ENCODE measurements at regions not wholly inside any gene's neighbourhood (a gene's known extent, or its start where the extent isn't known, plus 50 kb on each side); places are given as distances from the start of the nearest gene placed in this dataset.
"Not testable (repeated sequence)": the region's sequence is repeated elsewhere in the genome, so short reads cannot be mapped to it uniquely, and the experiment has no call there.

GRCh38 chr10:27319752-27320431, 79.3 kb upstream of the ACBD5 start:
- peak; percentile 49 for DNase-seq
- H3K9me3 ChIP-seq (replicated peaks): no peaks in the 10 kb centered on the region
- peaks cover 31% of the 10 kb centered on the region for H3K27me3 ChIP-seq (ENCODE audit: low read depth)
- intact Hi-C loops (cut with micrococcal nuclease): no loop called here
- TF ChIP-seq, protein P1, sequence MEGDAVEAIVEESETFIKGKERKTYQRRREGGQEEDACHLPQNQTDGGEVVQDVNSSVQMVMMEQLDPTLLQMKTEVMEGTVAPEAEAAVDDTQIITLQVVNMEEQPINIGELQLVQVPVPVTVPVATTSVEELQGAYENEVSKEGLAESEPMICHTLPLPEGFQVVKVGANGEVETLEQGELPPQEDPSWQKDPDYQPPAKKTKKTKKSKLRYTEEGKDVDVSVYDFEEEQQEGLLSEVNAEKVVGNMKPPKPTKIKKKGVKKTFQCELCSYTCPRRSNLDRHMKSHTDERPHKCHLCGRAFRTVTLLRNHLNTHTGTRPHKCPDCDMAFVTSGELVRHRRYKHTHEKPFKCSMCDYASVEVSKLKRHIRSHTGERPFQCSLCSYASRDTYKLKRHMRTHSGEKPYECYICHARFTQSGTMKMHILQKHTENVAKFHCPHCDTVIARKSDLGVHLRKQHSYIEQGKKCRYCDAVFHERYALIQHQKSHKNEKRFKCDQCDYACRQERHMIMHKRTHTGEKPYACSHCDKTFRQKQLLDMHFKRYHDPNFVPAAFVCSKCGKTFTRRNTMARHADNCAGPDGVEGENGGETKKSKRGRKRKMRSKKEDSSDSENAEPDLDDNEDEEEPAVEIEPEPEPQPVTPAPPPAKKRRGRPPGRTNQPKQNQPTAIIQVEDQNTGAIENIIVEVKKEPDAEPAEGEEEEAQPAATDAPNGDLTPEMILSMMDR (IDR thresholded peaks at IDR 0.05; ENCODE audit: borderline replicate concordance): no peak
- H3K27ac ChIP-seq (replicated peaks): peak overlapping the region; percentile 72
- peaks cover 14% of the 10 kb centered on the region for H3K4me1 ChIP-seq
- H3K4me3 ChIP-seq: peak overlapping the region; percentile 63
- H3K36me3 ChIP-seq: no peaks in the 10 kb centered on the region

- H3K4me1 ChIP-seq: peaks cover 14% of the 10 kb centered on the region
- H3K9me3 ChIP-seq (replicated peaks); H3K36me3 ChIP-seq; intact Hi-C loops (cut with micrococcal nuclease); DNase-seq: not testable (repeated sequence)
- H3K27me3 ChIP-seq (ENCODE audit: low read depth): peaks cover 31% of the 10 kb centered on the region
- H3K4me3 ChIP-seq: peak overlapping the region; percentile 63
- peak overlapping the region; percentile 72 for H3K27ac ChIP-seq (replicated peaks)
Observed at GRCh38 chr10:27319139-27319538, 78.5 kb upstream of the ACBD5 start.

DNA sequence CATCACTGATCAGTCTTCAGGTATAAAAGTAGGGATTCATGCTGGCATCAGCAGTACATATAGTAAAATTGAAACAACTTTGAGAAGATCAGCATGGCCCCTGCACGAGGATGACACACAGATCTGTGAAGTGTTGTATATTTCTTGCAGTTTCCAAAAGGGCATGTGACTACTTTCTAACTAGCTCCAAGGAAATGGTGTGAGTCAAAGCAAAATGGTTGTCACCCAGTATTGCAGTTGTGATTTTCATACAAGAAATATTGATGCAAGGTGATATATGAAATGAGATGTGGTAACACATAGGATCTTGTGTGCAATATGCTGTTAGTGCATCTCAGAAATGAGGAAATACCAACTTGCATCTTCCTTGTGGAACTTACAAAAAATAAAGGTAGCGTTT, 74.5 kb upstream of the ACBD5 start:
- H3K36me3 ChIP-seq; H3K27ac ChIP-seq (replicated peaks); DNase-seq; H3K4me3 ChIP-seq; H3K4me1 ChIP-seq; H3K9me3 ChIP-seq (replicated peaks); intact Hi-C loops (cut with micrococcal nuclease): not testable (repeated sequence)
- peaks cover 29% of the 10 kb centered on the region for H3K27me3 ChIP-seq (ENCODE audit: low read depth)

GRCh38 chr10:27313586-27313985, 73.0 kb upstream of the ACBD5 start:
- not testable (repeated sequence) for H3K36me3 ChIP-seq

DNA sequence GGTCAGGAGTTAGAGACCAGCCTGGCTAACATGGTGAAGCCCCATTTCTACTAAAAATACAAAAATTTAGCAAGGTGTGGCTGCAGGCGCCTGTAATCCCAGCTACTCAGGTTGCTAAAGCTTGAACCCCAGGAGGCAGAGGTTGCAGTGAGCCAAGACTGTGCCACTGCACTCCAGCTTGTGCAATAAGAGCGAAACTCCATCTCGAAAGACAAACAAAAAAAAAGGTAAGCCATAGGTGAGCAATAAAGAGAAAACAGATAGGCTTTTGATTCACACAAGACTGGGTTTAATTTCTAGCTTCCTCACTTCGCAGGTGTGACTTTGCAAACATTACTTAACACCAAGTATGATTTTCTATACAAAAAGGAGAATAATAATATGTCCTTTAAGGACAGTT, 72.3 kb upstream of the ACBD5 start:
- no peak for DNase-seq
- TF ChIP-seq, protein P1 (IDR thresholded peaks at IDR 0.05; ENCODE audit: borderline replicate concordance): no peak
- no peaks in the 10 kb centered on the region for H3K36me3 ChIP-seq
- H3K27ac ChIP-seq (replicated peaks): no peak overlapping the region
- no peaks in the 10 kb centered on the region for H3K9me3 ChIP-seq (replicated peaks)
- no peak overlapping the region for H3K4me3 ChIP-seq
- H3K27me3 ChIP-seq (ENCODE audit: low read depth): peaks cover 7% of the 10 kb centered on the region
- H3K4me1 ChIP-seq: no peaks in the 10 kb centered on the region
- intact Hi-C loops (cut with micrococcal nuclease): no loop called here

More at GRCh38 chr10:27313586-27313985, 73.0 kb upstream of the ACBD5 start:
- H3K4me3 ChIP-seq; H3K4me1 ChIP-seq; H3K9me3 ChIP-seq (replicated peaks); DNase-seq; intact Hi-C loops (cut with micrococcal nuclease); H3K27ac ChIP-seq (replicated peaks): not testable (repeated sequence)
- H3K27me3 ChIP-seq (ENCODE audit: low read depth): peaks cover 14% of the 10 kb centered on the region

DNA sequence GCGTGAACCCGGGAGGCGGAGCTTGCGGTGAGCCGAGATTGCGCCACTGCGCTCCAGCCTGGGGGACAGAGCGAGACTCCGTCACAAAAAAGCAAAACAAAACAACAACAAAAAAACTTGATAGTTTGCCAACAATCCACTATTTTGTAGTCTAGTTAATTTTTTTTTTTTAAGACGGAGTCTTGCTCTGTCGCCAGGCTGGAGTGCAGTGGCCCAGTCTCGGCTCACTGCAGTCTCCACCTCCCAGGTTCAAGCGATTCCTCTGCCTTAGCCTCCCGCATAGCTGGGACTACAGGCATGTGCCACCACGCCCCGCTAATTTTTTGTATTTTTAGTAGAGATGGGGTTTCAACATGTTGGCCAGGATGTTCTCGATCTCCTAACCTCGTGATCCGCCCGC, 71.2 kb upstream of the ACBD5 start:
- H3K27ac ChIP-seq (replicated peaks); DNase-seq; H3K36me3 ChIP-seq; H3K4me1 ChIP-seq; H3K27me3 ChIP-seq (ENCODE audit: low read depth); intact Hi-C loops (cut with micrococcal nuclease); H3K9me3 ChIP-seq (replicated peaks); H3K4me3 ChIP-seq: not testable (repeated sequence)

- H3K36me3 ChIP-seq; intact Hi-C loops (cut with micrococcal nuclease); H3K4me3 ChIP-seq; H3K27ac ChIP-seq (replicated peaks); H3K4me1 ChIP-seq; H3K27me3 ChIP-seq (ENCODE audit: low read depth); DNase-seq; H3K9me3 ChIP-seq (replicated peaks): not testable (repeated sequence)
Observed at GRCh38 chr10:27298522-27298850, 57.9 kb upstream of the ACBD5 start.

DNA sequence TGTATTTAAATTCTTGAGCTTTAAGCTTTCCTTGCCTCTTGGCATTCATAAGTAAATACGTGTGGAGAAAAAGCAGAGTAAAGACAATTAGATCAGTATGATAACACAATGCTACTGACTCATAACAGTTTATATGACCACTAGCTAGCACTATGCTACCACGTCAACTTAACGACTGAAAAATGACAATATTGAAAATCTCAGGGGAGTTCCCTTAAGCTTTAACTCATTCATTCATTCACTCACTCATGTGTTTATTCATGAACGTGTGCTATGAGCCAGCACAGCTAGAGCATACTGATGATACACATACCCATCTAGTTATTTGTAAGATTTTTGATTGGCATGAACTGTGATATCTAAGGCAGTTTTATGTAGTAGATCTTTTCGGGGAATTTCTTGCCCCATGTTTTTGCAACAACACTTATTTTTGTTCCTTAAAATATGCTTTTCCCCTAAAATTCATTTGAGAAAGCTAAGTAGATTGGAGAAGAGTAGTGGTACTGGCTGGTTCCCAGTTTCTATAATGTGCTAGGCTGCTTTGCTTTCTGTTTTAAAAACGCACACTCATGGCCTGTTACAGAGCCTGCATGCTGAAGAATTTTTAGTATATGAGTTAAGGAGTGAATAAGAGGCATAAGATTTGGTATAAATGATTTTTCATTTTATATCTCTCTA, 57.4 kb upstream of the ACBD5 start:
- H3K36me3 ChIP-seq: no peaks in the 10 kb centered on the region
- H3K4me3 ChIP-seq: no peak overlapping the region
- no peak overlapping the region for H3K27ac ChIP-seq (replicated peaks)
- H3K9me3 ChIP-seq (replicated peaks): no peaks in the 10 kb centered on the region
- intact Hi-C loops (cut with micrococcal nuclease): no loop called here
- no peak for DNase-seq
- no peaks in the 10 kb centered on the region for H3K27me3 ChIP-seq (ENCODE audit: low read depth)
- H3K4me1 ChIP-seq: no peaks in the 10 kb centered on the region
- TF ChIP-seq, protein P1 (IDR thresholded peaks at IDR 0.05; ENCODE audit: borderline replicate concordance): no peak

- H3K27ac ChIP-seq (replicated peaks); DNase-seq; intact Hi-C loops (cut with micrococcal nuclease); H3K36me3 ChIP-seq; H3K9me3 ChIP-seq (replicated peaks); H3K4me3 ChIP-seq; H3K4me1 ChIP-seq; H3K27me3 ChIP-seq (ENCODE audit: low read depth): not testable (repeated sequence)
Observed at GRCh38 chr10:27296285-27296684, 55.7 kb upstream of the ACBD5 start.

- DNase-seq; intact Hi-C loops (cut with micrococcal nuclease); H3K27ac ChIP-seq (replicated peaks); H3K27me3 ChIP-seq (ENCODE audit: low read depth); H3K9me3 ChIP-seq (replicated peaks); H3K4me1 ChIP-seq; H3K36me3 ChIP-seq: not testable (repeated sequence)
- peak overlapping the region; percentile 14 for H3K4me3 ChIP-seq
Observed at GRCh38 chr10:27291253-27291895, 50.8 kb upstream of the ACBD5 start.

All from left ventricle myocardium inferior (tissue), 1 donor.